ENCODE measurements at regions not wholly inside any gene's neighbourhood (a gene's known extent, or its start where the extent isn't known, plus 50 kb on each side); places are given as distances from the start of the nearest gene placed in this dataset.

DNA sequence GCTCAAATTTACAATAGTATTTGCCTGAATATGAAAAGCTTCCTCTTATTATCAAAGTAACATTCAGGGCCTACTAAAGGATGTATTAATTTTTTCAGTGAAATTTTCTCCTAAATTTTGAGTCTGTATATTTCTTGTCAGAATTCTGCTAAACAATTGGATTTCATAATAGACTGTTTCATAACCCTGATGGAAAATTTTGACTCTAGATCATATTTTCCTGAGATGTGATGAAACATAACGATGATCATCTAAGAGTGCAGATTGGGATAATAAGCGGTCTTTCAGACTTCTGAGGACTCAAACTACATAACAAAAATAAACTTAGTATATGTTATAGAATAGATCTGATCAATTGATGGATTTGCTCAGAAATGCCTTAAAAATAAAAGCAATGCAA is 574.5 kb upstream of the TBL1XR1 start:
- TF ChIP-seq CTCF (IDR thresholded peaks at IDR 0.05; ENCODE audit: low read depth, low read length) (no peak), POLR2A (IDR thresholded peaks at IDR 0.05; ENCODE audit: extremely low read depth, insufficient read length) (no peak), MYC (IDR thresholded peaks at IDR 0.05; ENCODE audit: low read depth, low read length) (no peak)
- TF ChIP-seq, protein P1, sequence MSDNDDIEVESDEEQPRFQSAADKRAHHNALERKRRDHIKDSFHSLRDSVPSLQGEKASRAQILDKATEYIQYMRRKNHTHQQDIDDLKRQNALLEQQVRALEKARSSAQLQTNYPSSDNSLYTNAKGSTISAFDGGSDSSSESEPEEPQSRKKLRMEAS (IDR thresholded peaks at IDR 0.05; ENCODE audit: low read depth, low read length) = no peak
